ENCODE measurements at regions not wholly inside any gene's neighbourhood (a gene's known extent, or its start where the extent isn't known, plus 50 kb on each side); places are given as distances from the start of the nearest gene placed in this dataset.

DNA sequence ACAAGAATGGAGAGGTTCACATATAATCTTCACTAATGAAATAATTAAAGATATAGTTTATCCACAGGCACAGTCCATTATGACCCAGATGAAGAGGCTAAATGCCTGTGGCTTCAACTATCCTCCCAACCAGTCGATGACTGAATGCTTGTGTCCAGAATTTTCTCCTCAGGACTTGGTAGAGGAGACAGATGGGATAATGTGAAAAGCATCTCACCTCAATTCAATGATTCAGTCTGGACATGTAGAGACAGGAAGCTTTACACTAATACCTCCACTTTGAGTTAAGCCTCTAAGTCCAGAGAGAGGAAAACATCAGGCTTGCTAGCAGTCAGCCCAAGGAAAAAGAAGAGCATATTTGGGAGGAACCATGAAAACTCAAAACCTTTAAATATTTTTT is 59.1 kb upstream of the COL1A2 start:
- TF ChIP-seq, protein P1, sequence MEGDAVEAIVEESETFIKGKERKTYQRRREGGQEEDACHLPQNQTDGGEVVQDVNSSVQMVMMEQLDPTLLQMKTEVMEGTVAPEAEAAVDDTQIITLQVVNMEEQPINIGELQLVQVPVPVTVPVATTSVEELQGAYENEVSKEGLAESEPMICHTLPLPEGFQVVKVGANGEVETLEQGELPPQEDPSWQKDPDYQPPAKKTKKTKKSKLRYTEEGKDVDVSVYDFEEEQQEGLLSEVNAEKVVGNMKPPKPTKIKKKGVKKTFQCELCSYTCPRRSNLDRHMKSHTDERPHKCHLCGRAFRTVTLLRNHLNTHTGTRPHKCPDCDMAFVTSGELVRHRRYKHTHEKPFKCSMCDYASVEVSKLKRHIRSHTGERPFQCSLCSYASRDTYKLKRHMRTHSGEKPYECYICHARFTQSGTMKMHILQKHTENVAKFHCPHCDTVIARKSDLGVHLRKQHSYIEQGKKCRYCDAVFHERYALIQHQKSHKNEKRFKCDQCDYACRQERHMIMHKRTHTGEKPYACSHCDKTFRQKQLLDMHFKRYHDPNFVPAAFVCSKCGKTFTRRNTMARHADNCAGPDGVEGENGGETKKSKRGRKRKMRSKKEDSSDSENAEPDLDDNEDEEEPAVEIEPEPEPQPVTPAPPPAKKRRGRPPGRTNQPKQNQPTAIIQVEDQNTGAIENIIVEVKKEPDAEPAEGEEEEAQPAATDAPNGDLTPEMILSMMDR (IDR thresholded peaks at IDR 0.05; ENCODE audit: control insufficient read depth, extremely low read depth, insufficient read depth): no peak
- no peak overlapping the region for H3K4me3 ChIP-seq (ENCODE audit: low read depth, low read length)
- DNase-seq (ENCODE audit: low read depth): no peak

DNA sequence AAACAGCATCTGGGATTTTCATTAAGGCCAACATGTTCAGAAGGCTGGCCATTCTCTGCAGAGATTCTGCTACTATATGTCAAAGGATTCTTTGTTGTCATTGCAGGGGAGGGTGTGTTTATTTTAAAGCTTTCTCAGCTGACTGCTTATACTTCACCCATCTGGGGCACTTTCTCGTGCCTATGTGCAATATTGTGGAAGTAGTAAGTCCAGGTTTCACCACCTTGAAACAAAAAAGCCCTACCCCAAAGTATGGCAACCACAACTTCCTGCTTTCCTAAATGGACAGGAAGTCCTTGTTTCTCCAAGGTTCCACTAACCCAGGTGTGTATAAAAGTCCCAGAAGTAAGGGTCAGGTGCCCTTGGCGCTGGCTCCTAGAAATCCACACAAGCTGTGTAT is 58.7 kb upstream of the COL1A2 start:
- no peak overlapping the region for H3K4me3 ChIP-seq (ENCODE audit: low read depth, low read length)
- TF ChIP-seq, protein P1 (IDR thresholded peaks at IDR 0.05; ENCODE audit: control insufficient read depth, extremely low read depth, insufficient read depth): no peak
- DNase-seq (ENCODE audit: low read depth): no peak

DNA sequence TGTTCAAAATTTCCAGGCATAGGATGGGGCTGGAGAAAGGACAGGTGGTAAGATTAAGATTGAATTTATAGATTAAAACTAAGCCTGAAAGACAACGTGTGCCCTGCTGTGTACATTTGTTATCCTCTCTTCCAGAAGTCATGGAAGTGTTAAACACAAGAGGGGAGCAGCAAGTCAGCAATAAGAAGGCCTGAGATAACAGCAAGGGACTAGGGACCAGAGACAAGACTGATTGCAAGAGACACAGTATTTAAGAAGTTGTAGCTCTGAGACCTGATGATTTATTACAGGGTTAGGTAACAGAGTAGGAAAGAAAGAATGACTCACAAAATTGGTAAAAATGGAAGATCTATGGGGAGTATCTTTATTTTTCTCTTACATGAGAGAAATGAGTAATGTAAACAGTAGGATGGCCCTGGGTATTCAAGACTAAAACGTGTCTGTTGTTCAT is 55.7 kb upstream of the COL1A2 start:
- TF ChIP-seq, protein P1 (IDR thresholded peaks at IDR 0.05; ENCODE audit: control insufficient read depth, extremely low read depth, insufficient read depth): no peak
- H3K4me3 ChIP-seq (ENCODE audit: low read depth, low read length): no peak overlapping the region
- no peak for DNase-seq (ENCODE audit: low read depth)

DNA sequence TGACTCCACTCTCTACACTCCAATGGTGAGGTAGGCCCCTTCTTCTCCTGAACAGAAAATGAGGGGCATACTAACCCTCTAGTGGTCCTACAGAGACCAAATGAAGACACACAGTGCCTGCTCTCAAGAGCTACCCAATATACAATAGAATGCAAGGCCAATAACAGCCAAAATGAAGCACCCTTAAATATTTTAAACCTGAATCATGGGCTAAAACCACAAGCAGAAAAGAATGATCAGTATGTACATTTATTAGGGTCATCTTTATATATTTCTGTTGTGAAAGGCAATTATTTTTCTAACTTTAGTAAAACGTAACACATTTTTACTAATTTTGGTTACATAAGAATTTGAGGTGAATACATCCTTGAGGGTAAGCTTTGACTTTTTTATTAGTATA is 49.9 kb upstream of the COL1A2 start:
- H3K4me3 ChIP-seq (ENCODE audit: low read depth, low read length): no peak overlapping the region
- no peak for DNase-seq (ENCODE audit: low read depth)
- TF ChIP-seq, protein P1 (IDR thresholded peaks at IDR 0.05; ENCODE audit: control insufficient read depth, extremely low read depth, insufficient read depth): no peak

Measured in LNCaP clone FGC (cell line).